Retinal pigment epithelial cell (primary cell): ENCODE measurements at regions not wholly inside any gene's neighbourhood (a gene's known extent, or its start where the extent isn't known, plus 50 kb on each side); places are given as distances from the start of the nearest gene placed in this dataset.

Experiments
- DNase-seq: peaks from one replicate; pipeline ENCODE4 v3.0.0-alpha.2; 2010; ENCODE audit warnings: low read depth
- H3K4me3 ChIP-seq: 2 replicates; pipeline ENCODE4 v1.5.1; 2011; ENCODE audit warnings: mild to moderate bottlenecking, low read length, control low read depth, moderate library complexity
- TF ChIP-seq, protein P1 (sequence below): conservative IDR thresholded peaks from 2 replicates; pipeline ENCODE4 v1.5.1; 2011; ENCODE audit warnings: low read depth, low read length, control low read depth, inconsistent platforms

DNA sequence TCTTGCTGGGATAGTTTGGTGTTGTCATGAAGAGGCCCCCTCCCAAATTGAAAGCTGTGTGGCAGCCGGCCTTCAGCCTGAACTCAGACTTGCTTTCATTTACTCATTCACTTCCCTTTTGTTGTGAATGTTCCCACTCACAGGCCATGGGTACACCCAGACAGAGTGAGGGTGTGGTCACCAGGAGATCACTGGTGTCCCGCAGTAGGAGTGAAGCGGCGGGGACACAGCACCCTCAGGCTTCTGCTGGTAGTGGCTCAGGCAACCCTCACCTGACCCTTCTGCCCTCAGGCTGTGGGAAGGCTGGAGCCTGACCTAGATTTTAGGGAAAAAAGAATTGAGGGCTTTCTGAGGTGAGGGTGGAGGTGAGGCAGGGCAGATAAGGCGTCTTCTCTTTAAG is 244.4 kb downstream of the SOX2 start:
- DNase-seq: no peak
- H3K4me3 ChIP-seq: no peak overlapping the region
- TF ChIP-seq, protein P1, sequence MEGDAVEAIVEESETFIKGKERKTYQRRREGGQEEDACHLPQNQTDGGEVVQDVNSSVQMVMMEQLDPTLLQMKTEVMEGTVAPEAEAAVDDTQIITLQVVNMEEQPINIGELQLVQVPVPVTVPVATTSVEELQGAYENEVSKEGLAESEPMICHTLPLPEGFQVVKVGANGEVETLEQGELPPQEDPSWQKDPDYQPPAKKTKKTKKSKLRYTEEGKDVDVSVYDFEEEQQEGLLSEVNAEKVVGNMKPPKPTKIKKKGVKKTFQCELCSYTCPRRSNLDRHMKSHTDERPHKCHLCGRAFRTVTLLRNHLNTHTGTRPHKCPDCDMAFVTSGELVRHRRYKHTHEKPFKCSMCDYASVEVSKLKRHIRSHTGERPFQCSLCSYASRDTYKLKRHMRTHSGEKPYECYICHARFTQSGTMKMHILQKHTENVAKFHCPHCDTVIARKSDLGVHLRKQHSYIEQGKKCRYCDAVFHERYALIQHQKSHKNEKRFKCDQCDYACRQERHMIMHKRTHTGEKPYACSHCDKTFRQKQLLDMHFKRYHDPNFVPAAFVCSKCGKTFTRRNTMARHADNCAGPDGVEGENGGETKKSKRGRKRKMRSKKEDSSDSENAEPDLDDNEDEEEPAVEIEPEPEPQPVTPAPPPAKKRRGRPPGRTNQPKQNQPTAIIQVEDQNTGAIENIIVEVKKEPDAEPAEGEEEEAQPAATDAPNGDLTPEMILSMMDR: no peak

DNA sequence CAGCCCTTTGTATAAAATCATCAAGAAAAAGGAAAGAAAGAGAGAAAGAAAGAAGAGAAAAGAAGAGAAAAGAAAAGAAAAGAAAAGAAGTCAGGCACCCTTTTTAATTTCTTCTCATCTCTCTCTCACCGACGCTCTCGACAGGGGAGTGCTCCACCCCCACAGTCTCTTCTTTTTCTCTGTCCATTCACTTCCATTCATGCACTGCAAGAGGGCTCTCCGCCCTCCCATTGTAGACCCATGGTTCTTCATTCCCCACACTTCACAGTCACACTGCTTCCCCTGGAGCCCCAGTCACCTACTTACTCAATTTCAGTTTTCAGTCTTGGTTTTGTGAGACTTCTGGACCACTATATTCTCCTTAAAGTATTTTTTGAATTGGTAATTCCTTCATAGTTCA is 254.7 kb downstream of the SOX2 start:
- DNase-seq: no peak
- TF ChIP-seq, protein P1: no peak
- H3K4me3 ChIP-seq: no peak overlapping the region

DNA sequence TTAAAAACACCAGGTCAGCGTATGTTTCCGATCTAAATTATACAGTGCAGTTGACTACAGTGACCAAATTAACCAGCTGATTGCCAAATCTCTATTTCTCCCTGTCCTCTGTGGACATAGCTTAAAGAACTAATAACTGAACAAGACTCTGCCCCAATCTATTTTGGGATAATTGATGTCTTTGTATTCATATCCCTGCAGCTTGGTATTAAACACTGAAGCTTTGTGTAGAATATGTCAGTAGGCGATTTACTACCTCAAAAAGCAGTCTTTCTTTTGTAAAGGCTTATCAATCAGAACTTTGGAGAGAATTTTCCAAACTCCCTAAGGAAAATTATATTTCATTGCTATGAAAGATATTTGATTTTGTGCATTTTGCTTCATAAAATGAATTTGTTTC is 258.2 kb downstream of the SOX2 start:
- no peak overlapping the region for H3K4me3 ChIP-seq
- TF ChIP-seq, protein P1: no peak
- DNase-seq: no peak

DNA sequence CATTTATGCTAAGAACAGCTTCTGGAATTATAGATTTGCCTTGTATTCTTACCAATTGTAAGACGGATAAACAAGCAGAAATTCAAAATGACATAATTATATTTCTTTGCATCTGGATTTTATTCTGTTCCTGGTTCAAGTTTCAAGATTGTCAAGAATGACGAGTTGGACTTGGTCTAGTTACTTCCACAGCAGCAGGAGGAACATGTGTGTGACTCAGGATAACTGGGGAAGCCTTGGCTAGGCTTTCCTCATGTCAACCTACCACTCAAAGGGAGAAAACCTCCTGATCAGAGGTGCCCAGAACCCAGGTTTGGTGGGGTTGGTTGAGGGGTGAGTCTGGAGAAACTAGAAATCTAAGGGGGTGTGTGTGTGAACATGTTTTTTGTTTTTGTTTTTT is 259.7 kb downstream of the SOX2 start:
- no peak overlapping the region for H3K4me3 ChIP-seq
- no peak for DNase-seq
- TF ChIP-seq, protein P1: no peak

DNA sequence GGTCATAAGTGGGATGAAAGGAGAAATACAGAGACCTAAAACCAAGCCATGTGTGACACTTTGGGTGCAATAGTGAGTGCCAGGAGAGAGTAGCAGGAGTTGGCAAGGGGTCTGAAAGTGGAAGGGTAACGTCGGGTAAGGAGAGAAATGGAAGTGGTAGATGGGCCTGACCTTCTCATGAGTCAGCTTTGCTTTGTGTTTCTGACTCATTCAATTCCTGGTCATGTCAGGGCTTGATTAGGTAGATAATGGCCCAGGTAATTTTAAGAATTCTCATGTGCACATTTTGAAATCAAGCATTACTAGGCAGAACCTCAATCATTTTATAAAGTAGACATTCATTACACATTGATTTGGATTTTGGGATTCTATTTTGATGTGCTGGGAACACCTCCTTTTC is 262.5 kb downstream of the SOX2 start:
- DNase-seq: no peak
- TF ChIP-seq, protein P1: no peak
- H3K4me3 ChIP-seq: no peak overlapping the region

DNA sequence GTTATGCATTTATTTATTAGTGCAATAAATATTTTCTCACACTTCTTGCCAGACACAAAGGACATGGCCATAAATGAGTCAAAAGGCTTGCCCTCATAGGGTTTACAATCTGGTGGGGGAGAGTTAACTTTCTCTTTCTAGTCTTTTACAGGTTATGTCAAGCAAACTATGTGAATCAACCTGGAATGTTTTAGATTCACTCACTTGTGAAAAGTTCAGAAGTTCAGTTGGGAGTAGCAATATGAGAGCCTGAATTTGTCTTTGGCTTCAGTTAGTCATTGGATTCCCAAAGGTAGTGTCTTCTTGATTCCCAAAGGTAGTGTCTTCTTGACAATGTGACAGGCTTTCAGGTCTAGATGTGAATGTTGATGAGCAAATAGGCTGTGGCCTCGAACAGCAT is 264.8 kb downstream of the SOX2 start:
- TF ChIP-seq, protein P1: no peak
- no peak for DNase-seq
- no peak overlapping the region for H3K4me3 ChIP-seq

DNA sequence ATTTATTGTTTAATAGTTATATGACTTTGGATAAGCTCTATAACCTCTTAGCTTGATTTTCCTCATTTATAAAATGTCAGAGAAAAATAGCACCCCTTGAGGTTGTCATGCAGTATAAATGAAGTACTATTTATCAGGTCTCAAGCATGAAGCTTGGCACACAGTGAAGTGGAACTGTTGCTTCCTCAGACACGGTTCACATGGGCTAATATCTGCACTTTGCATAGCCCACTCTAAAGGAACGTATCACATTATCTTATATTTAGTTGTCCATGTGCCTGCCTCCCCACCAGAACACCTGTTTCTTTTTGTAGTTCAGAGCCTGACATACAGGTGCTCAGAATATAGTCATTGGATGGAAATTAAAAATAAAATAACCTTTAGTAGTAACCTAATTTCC is 273.7 kb downstream of the SOX2 start:
- H3K4me3 ChIP-seq: no peak overlapping the region
- TF ChIP-seq, protein P1: no peak

More for the DNA sequence above, 273.7 kb downstream of the SOX2 start:
- no peak for DNase-seq
